ENCODE measurements at regions not wholly inside any gene's neighbourhood (a gene's known extent, or its start where the extent isn't known, plus 50 kb on each side); places are given as distances from the start of the nearest gene placed in this dataset.

DNA sequence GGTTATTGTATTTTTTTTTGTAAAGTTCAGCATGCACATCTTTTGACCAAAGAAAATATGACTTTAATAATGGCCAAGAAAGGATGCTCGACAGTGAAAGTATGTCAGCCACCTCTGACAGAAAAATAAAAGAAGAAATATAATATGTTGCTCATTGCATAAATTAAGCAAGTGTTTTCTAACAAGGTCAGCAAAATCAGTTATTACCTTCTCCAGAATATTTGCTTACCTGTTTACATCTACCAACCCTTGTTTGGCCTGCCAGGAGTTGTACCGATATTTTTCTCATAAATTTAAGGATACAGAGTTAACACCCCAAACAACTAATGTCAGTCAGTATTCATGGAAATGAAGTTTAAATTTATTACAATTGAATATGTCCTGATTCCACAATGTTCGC lies 685.4 kb downstream of the PLA2G4A start:
- TF ChIP-seq CTCF (IDR thresholded peaks at IDR 0.05; ENCODE audit: low read length): no peak
- no peak for TF ChIP-seq EZH2 (optimal IDR thresholded peaks at IDR 0.05; ENCODE audit: low read depth, low read length)

Data from MM.1S (cell line).